ENCODE measurements at regions not wholly inside any gene's neighbourhood (a gene's known extent, or its start where the extent isn't known, plus 50 kb on each side); places are given as distances from the start of the nearest gene placed in this dataset.
A peak's percentile ranks its signal among the peaks of the same experiment; 100 is the strongest.

DNA sequence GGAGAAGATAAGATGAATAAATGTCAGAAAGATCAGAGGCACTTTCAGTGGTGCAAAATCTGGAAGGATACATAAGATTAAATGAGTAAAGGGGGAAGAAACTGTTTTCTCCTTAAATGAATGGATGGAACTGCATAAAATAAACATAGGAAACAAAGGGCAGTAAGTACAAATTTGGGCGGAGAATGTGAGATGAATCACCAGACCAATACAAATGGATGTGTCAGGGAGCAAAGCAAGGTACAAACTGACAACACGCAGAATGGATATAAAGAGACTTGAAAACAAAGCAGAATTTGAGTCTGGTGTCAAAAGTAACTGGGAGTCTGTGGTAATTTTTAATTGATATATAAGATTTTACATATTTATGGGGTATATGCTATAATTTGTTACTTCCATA lies 175.3 kb upstream of the PCDH18 start:
- Histone ChIP-seq H3K27me3 (ENCODE audit: insufficient read depth, low read length) (no peaks in the 10 kb centered on the region), H3K4me3 (ENCODE audit: low read depth, low read length) (no peak overlapping the region; the same call in 1 of the 2 replicates), H3K4me1 (ENCODE audit: control insufficient read depth, insufficient read depth, low read length, unreplicated experiment) (peaks cover 16% of the 10 kb centered on the region), H3K79me2 (ENCODE audit: control insufficient read depth, insufficient read depth, low read length, unreplicated experiment) (no peaks in the 10 kb centered on the region), H3K36me3 (ENCODE audit: insufficient read depth, low read length) (no peaks in the 10 kb centered on the region), H3K27ac (ENCODE audit: low read depth, low read length) (no peak overlapping the region), H2AFZ (ENCODE audit: low read length, unreplicated experiment) (peak overlapping the region; percentile 60)

GRCh38 chr4:137707102-137707620 lies 174.9 kb upstream of the PCDH18 start:
- Histone ChIP-seq H3K36me3 (ENCODE audit: insufficient read depth, low read length) (no peaks in the 10 kb centered on the region), H2AFZ (ENCODE audit: low read length, unreplicated experiment) (peak overlapping the region; percentile 60), H3K4me3 (ENCODE audit: low read depth, low read length) (no peak overlapping the region; the same call in 1 of the 2 replicates), H3K79me2 (ENCODE audit: control insufficient read depth, insufficient read depth, low read length, unreplicated experiment) (no peaks in the 10 kb centered on the region), H3K4me1 (ENCODE audit: control insufficient read depth, insufficient read depth, low read length, unreplicated experiment) (peaks cover 16% of the 10 kb centered on the region), H3K27ac (ENCODE audit: low read depth, low read length) (no peak overlapping the region), H3K27me3 (ENCODE audit: insufficient read depth, low read length) (no peaks in the 10 kb centered on the region)

DNA sequence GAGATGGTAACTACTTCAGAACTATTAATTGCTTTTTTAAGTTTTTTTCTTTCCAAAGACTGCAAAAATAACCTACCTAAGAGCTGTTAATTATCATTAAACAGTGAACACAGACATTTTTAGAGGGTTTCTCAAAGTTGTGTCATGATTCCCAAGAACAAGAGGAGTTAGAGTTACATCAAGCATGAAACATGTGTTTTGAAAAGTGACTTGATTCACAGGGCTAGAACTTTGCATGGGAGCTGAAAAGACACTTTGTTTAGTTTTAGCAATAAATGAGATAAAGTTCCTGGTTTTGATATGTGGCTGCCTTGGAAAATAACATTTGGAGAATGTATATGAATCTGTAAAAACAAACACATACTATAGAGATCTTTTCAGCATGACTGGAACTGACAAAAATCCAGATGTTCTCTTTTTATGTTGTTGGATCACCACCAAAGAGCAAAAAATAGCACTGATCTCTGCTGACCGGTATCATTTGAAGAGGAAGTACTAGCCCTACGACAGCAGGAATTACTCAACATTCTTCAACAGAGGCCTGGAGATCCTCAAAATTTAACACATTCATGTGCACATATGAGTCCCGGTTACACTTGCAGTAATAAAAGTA lies 173.0 kb upstream of the PCDH18 start:
- Histone ChIP-seq H2AFZ (ENCODE audit: low read length, unreplicated experiment) (peak overlapping the region; percentile 92), H3K4me1 (ENCODE audit: control insufficient read depth, insufficient read depth, low read length, unreplicated experiment) (peaks cover 16% of the 10 kb centered on the region), H3K36me3 (ENCODE audit: insufficient read depth, low read length) (no peaks in the 10 kb centered on the region), H3K79me2 (ENCODE audit: control insufficient read depth, insufficient read depth, low read length, unreplicated experiment) (no peaks in the 10 kb centered on the region), H3K27ac (ENCODE audit: low read depth, low read length) (peak overlapping the region; percentile 68), H3K4me3 (ENCODE audit: low read depth, low read length) (peak overlapping the region; percentile 15), H3K27me3 (ENCODE audit: insufficient read depth, low read length) (no peaks in the 10 kb centered on the region)

DNA sequence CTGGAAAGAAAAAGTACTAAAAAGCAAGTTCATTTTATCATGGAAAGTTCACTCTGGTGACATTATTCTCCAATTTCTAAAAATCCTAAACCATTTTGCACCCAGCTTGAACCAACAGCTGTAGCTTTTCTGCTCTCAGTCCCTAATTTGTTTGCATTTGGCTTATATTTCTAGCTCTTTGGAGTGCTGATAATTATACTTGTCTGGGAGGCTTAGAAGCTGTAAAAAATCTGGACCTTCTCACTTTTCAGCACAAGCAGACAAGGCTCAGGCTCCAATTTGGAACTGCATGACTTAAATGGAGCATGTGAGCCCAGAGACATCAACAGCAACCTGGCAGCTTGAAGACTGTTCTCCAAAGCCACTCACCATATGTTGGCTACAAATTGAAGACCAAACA lies 170.9 kb upstream of the PCDH18 start:
- no peak overlapping the region for H3K4me3 ChIP-seq (ENCODE audit: low read depth, low read length)
- no peak overlapping the region for H2AFZ ChIP-seq (ENCODE audit: low read length, unreplicated experiment)
- no peaks in the 10 kb centered on the region for H3K36me3 ChIP-seq (ENCODE audit: insufficient read depth, low read length)
- H3K27ac ChIP-seq (ENCODE audit: low read depth, low read length), result no peak overlapping the region
- peaks cover 16% of the 10 kb centered on the region for H3K4me1 ChIP-seq (ENCODE audit: control insufficient read depth, insufficient read depth, low read length, unreplicated experiment)
- no peaks in the 10 kb centered on the region for H3K79me2 ChIP-seq (ENCODE audit: control insufficient read depth, insufficient read depth, low read length, unreplicated experiment)
- no peaks in the 10 kb centered on the region for H3K27me3 ChIP-seq (ENCODE audit: insufficient read depth, low read length)

DNA sequence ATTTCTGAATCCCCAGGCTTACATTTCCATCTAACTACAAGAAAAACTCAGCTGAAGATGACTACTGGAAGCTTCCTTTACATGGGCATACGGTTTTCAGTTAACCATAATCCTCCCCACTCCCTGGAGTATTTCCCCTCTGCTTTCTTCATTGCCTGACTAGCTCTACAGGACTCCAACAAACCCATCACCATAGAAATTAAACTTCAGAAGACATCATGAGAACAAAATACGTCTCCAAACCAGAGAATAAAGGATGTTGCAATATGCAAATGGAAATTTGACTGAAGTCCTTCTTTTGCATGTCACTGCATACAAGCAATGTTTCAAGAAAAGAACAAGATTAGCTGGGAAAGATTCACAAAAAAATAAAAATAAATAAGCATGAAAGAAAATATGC lies 170.2 kb upstream of the PCDH18 start:
- H3K4me3 ChIP-seq (ENCODE audit: low read depth, low read length), result no peak overlapping the region
- H2AFZ ChIP-seq (ENCODE audit: low read length, unreplicated experiment), result no peak overlapping the region
- H3K79me2 ChIP-seq (ENCODE audit: control insufficient read depth, insufficient read depth, low read length, unreplicated experiment), result no peaks in the 10 kb centered on the region
- H3K27me3 ChIP-seq (ENCODE audit: insufficient read depth, low read length), result no peaks in the 10 kb centered on the region
- no peak overlapping the region for H3K27ac ChIP-seq (ENCODE audit: low read depth, low read length)
- H3K4me1 ChIP-seq (ENCODE audit: control insufficient read depth, insufficient read depth, low read length, unreplicated experiment), result peaks cover 15% of the 10 kb centered on the region
- H3K36me3 ChIP-seq (ENCODE audit: insufficient read depth, low read length), result no peaks in the 10 kb centered on the region

DNA sequence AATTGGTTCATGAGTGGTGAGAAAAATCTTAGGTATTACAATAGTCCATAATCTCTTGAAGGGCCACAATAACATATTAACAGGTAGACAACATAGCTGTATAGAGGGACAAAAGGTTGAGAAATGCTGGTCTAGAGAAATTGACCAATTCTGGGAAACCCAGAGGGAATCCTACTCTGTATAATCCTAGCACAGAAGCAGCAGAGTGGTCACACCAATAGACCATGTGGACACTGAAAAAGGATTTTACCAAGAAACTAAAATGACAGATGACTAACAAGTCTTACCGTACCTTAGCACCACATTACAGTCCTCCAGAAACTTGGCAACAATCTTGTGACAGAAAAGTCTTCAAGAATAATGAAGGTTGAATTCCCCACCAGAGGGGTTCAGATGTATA lies 169.1 kb upstream of the PCDH18 start:
- Histone ChIP-seq H3K27me3 (ENCODE audit: insufficient read depth, low read length) (no peaks in the 10 kb centered on the region), H3K27ac (ENCODE audit: low read depth, low read length) (no peak overlapping the region), H3K79me2 (ENCODE audit: control insufficient read depth, insufficient read depth, low read length, unreplicated experiment) (no peaks in the 10 kb centered on the region), H3K36me3 (ENCODE audit: insufficient read depth, low read length) (no peaks in the 10 kb centered on the region), H3K4me3 (ENCODE audit: low read depth, low read length) (no peak overlapping the region), H3K4me1 (ENCODE audit: control insufficient read depth, insufficient read depth, low read length, unreplicated experiment) (peaks cover 9% of the 10 kb centered on the region), H2AFZ (ENCODE audit: low read length, unreplicated experiment) (no peak overlapping the region)

- no peaks in the 10 kb centered on the region for H3K79me2 ChIP-seq (ENCODE audit: control insufficient read depth, insufficient read depth, low read length, unreplicated experiment)
- H3K27me3 ChIP-seq (ENCODE audit: insufficient read depth, low read length), result no peaks in the 10 kb centered on the region
- H3K27ac ChIP-seq (ENCODE audit: low read depth, low read length), result no peak overlapping the region
- H3K4me3 ChIP-seq (ENCODE audit: low read depth, low read length), result no peak overlapping the region
- no peak overlapping the region for H2AFZ ChIP-seq (ENCODE audit: low read length, unreplicated experiment)
- peaks cover 9% of the 10 kb centered on the region for H3K4me1 ChIP-seq (ENCODE audit: control insufficient read depth, insufficient read depth, low read length, unreplicated experiment)
- H3K36me3 ChIP-seq (ENCODE audit: insufficient read depth, low read length), result no peaks in the 10 kb centered on the region
Measured at GRCh38 chr4:137700751-137701150, 168.5 kb upstream of the PCDH18 start.

GRCh38 chr4:137700072-137700471 lies 167.8 kb upstream of the PCDH18 start:
- Histone ChIP-seq H3K27ac (ENCODE audit: low read depth, low read length) (no peak overlapping the region), H3K27me3 (ENCODE audit: insufficient read depth, low read length) (no peaks in the 10 kb centered on the region), H2AFZ (ENCODE audit: low read length, unreplicated experiment) (no peak overlapping the region), H3K79me2 (ENCODE audit: control insufficient read depth, insufficient read depth, low read length, unreplicated experiment) (no peaks in the 10 kb centered on the region), H3K36me3 (ENCODE audit: insufficient read depth, low read length) (no peaks in the 10 kb centered on the region), H3K4me1 (ENCODE audit: control insufficient read depth, insufficient read depth, low read length, unreplicated experiment) (peaks cover 2% of the 10 kb centered on the region), H3K4me3 (ENCODE audit: low read depth, low read length) (no peak overlapping the region)

GRCh38 chr4:137694138-137694537 lies 161.8 kb upstream of the PCDH18 start:
- H3K79me2 ChIP-seq (ENCODE audit: control insufficient read depth, insufficient read depth, low read length, unreplicated experiment), result no peaks in the 10 kb centered on the region
- H3K27me3 ChIP-seq (ENCODE audit: insufficient read depth, low read length), result no peaks in the 10 kb centered on the region
- H3K4me3 ChIP-seq (ENCODE audit: low read depth, low read length), result no peak overlapping the region
- no peak overlapping the region for H2AFZ ChIP-seq (ENCODE audit: low read length, unreplicated experiment)
- no peaks in the 10 kb centered on the region for H3K4me1 ChIP-seq (ENCODE audit: control insufficient read depth, insufficient read depth, low read length, unreplicated experiment)
- H3K27ac ChIP-seq (ENCODE audit: low read depth, low read length), result no peak overlapping the region
- H3K36me3 ChIP-seq (ENCODE audit: insufficient read depth, low read length), result no peaks in the 10 kb centered on the region

DNA sequence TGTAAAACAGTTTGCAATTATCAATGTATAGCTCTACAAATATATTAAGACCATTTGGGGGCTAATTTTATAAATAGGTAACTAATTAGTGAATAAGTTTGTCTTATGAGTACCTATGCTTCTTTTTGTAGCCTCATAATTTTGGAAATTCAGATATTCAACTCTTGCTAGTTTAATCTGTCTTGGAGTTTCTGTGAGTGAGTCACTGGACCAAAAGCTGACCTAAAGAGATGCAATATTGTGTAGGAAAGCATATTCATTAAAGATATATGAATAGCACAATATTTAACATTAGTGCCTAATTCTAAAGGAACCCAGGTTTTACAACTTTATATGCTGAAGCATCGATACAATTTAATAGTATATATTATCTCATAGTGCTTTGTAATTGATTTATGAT lies 161.3 kb upstream of the PCDH18 start:
- Histone ChIP-seq H3K79me2 (ENCODE audit: control insufficient read depth, insufficient read depth, low read length, unreplicated experiment) (no peaks in the 10 kb centered on the region), H3K36me3 (ENCODE audit: insufficient read depth, low read length) (no peaks in the 10 kb centered on the region), H3K4me3 (ENCODE audit: low read depth, low read length) (no peak overlapping the region), H3K4me1 (ENCODE audit: control insufficient read depth, insufficient read depth, low read length, unreplicated experiment) (no peaks in the 10 kb centered on the region), H2AFZ (ENCODE audit: low read length, unreplicated experiment) (no peak overlapping the region), H3K27ac (ENCODE audit: low read depth, low read length) (no peak overlapping the region), H3K27me3 (ENCODE audit: insufficient read depth, low read length) (no peaks in the 10 kb centered on the region)

DNA sequence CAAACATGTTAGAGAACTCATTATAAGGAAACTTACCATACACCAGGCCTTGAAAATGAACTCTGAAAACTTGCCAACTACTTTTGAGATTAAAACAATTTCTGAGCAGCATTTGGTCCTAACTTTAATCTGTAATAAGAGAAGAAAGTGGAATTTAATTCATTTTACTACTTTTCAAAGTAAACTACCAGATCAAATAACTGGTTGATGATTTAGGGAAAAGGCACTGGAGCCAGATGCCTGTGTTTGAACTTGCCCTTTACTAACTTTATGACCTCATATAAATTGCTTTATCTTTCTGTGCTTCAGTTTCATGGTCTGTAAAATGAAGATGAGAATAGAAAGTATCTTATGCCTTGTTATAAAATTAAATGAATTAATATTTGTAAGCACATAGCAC lies 159.9 kb upstream of the PCDH18 start:
- Histone ChIP-seq H3K36me3 (ENCODE audit: insufficient read depth, low read length) (no peaks in the 10 kb centered on the region), H3K4me3 (ENCODE audit: low read depth, low read length) (no peak overlapping the region), H3K4me1 (ENCODE audit: control insufficient read depth, insufficient read depth, low read length, unreplicated experiment) (no peaks in the 10 kb centered on the region), H3K79me2 (ENCODE audit: control insufficient read depth, insufficient read depth, low read length, unreplicated experiment) (no peaks in the 10 kb centered on the region), H3K27ac (ENCODE audit: low read depth, low read length) (no peak overlapping the region), H2AFZ (ENCODE audit: low read length, unreplicated experiment) (no peak overlapping the region), H3K27me3 (ENCODE audit: insufficient read depth, low read length) (no peaks in the 10 kb centered on the region)

Data from ACC112 (cell line).